Astrocyte (in vitro differentiated cells and primary cell): ENCODE measurements at regions not wholly inside any gene's neighbourhood (a gene's known extent, or its start where the extent isn't known, plus 50 kb on each side); places are given as distances from the start of the nearest gene placed in this dataset.
A peak's percentile ranks its signal among the peaks of the same experiment; 100 is the strongest.

Experiments
- DNase-seq: peaks from one replicate; pipeline ENCODE4 v3.0.0-alpha.2; 2010; ENCODE audit warnings: low read depth
- FAIRE-seq: peaks from 2 replicates; lab custom pipeline; 2011; peaks lifted over from hg19 to GRCh38; lab: Jason Lieb, UNC
- H2AFZ ChIP-seq: 2 replicates; pipeline ENCODE4 v1.6.0; 2012; ENCODE audit warnings: low read depth, low read length, inconsistent platforms
- H3K27ac ChIP-seq: 2 replicates; pipeline ENCODE4 v1.5.1; 2011; ENCODE audit warnings: low read depth, low read length, inconsistent platforms
- H3K27me3 ChIP-seq: 2 replicates; pipeline ENCODE4 v1.6.0; 2011; ENCODE audit warnings: low read length, inconsistent platforms; ENCODE audit not compliant: insufficient read depth
- H3K36me3 ChIP-seq: 2 replicates; pipeline ENCODE4 v1.5.1; 2011; ENCODE audit warnings: low read length, inconsistent platforms; ENCODE audit not compliant: insufficient read depth
- H3K4me1 ChIP-seq: 2 replicates; pipeline ENCODE4 v1.5.1; 2011; ENCODE audit warnings: low read length, inconsistent platforms; ENCODE audit not compliant: insufficient read depth
- H3K4me2 ChIP-seq: 2 replicates; pipeline ENCODE4 v1.6.0; 2012; ENCODE audit warnings: low read length, inconsistent platforms
- H3K4me3 ChIP-seq: 2 replicates; pipeline ENCODE4 v1.5.1; 2011; ENCODE audit warnings: low read depth, mild to moderate bottlenecking, low read length, inconsistent platforms; ENCODE audit not compliant: insufficient read depth
- H3K79me2 ChIP-seq: 2 replicates; pipeline ENCODE4 v1.6.0; 2012; ENCODE audit warnings: mild to moderate bottlenecking, low read length, inconsistent platforms; ENCODE audit not compliant: insufficient read depth
- H3K9ac ChIP-seq: 2 replicates; pipeline ENCODE4 v1.6.0; 2012; ENCODE audit warnings: mild to moderate bottlenecking, low read length, inconsistent platforms
- H3K9me3 ChIP-seq: 2 replicates; pipeline ENCODE4 v1.5.1; 2012; ENCODE audit warnings: low read depth, mild to moderate bottlenecking, low read length, inconsistent platforms; ENCODE audit not compliant: insufficient read depth
- H4K20me1 ChIP-seq: 2 replicates; pipeline ENCODE4 v1.6.0; 2012; ENCODE audit warnings: low read length, inconsistent platforms; ENCODE audit not compliant: insufficient read depth
- H3K27ac Mint-ChIP-seq: one replicate; pipeline ENCODE4 v1.8.0; 2021; ENCODE audit warnings: mild to moderate bottlenecking, mixed read lengths; ENCODE audit not compliant: unreplicated experiment
- H3K27me3 Mint-ChIP-seq: one replicate; pipeline ENCODE4 v1.8.0; 2021; ENCODE audit warnings: low read depth, mixed read lengths; ENCODE audit not compliant: unreplicated experiment
- H3K36me3 Mint-ChIP-seq: one replicate; pipeline ENCODE4 v1.8.0; 2021; ENCODE audit warnings: low read depth, mixed read lengths; ENCODE audit not compliant: unreplicated experiment
- H3K4me1 Mint-ChIP-seq: one replicate; pipeline ENCODE4 v1.8.0; 2021; ENCODE audit warnings: low read depth, mixed read lengths; ENCODE audit not compliant: unreplicated experiment
- H3K4me3 Mint-ChIP-seq: one replicate; pipeline ENCODE4 v1.8.0; 2021; ENCODE audit warnings: mild to moderate bottlenecking, moderate library complexity, mixed read lengths; ENCODE audit not compliant: unreplicated experiment
- H3K9me3 Mint-ChIP-seq: one replicate; pipeline ENCODE4 v1.8.0; 2021; ENCODE audit warnings: mild to moderate bottlenecking, mixed read lengths; ENCODE audit not compliant: unreplicated experiment
- CTCF ChIP-seq: IDR thresholded peaks from 2 replicates; pipeline ENCODE4 v1.5.1; 2011; ENCODE audit warnings: low read depth, mild to moderate bottlenecking, inconsistent platforms, low read length, moderate library complexity; ENCODE audit not compliant: insufficient read depth
- EZH2 ChIP-seq: IDR thresholded peaks from 2 replicates; pipeline ENCODE4 v1.6.1; 2012; ENCODE audit warnings: mild to moderate bottlenecking, low read length, inconsistent platforms; ENCODE audit not compliant: insufficient read depth

- peaks cover 49% of the 10 kb centered on the region for H3K4me1 Mint-ChIP-seq
Observed at GRCh38 chr18:11322716-11323115, 173.3 kb upstream of the PIEZO2 start.

GRCh38 chr18:11322006-11322405 is 172.6 kb upstream of the PIEZO2 start:
- peak overlapping the region; percentile 60 for H3K27ac ChIP-seq
- H2AFZ ChIP-seq: no peak overlapping the region
- peaks cover 49% of the 10 kb centered on the region for H3K4me1 Mint-ChIP-seq
- H3K9me3 Mint-ChIP-seq: no peaks in the 10 kb centered on the region
- no peaks in the 10 kb centered on the region for H3K27me3 ChIP-seq
- H3K4me1 ChIP-seq: peaks cover 47% of the 10 kb centered on the region
- no peak overlapping the region for H3K4me3 ChIP-seq
- no peak overlapping the region for H3K9ac ChIP-seq
- H3K4me3 Mint-ChIP-seq: no peak overlapping the region
- H3K27me3 Mint-ChIP-seq: no peaks in the 10 kb centered on the region
- TF ChIP-seq EZH2 (no peak), CTCF (no peak)
- no peak overlapping the region for H3K4me2 ChIP-seq
- DNase-seq: no peak
- no peaks in the 10 kb centered on the region for H3K36me3 Mint-ChIP-seq
- no peaks in the 10 kb centered on the region for H4K20me1 ChIP-seq
- no peaks in the 10 kb centered on the region for H3K9me3 ChIP-seq
- no peak overlapping the region for H3K27ac Mint-ChIP-seq
- no peaks in the 10 kb centered on the region for H3K79me2 ChIP-seq
- no peak for FAIRE-seq
- no peaks in the 10 kb centered on the region for H3K36me3 ChIP-seq

More at GRCh38 chr18:11322716-11323115, 173.3 kb upstream of the PIEZO2 start:
- Histone ChIP-seq H3K36me3 (no peaks in the 10 kb centered on the region), H3K27me3 (no peaks in the 10 kb centered on the region), H3K79me2 (no peaks in the 10 kb centered on the region), H3K9me3 (no peaks in the 10 kb centered on the region), H3K4me1 (peaks cover 47% of the 10 kb centered on the region), H3K4me3 (no peak overlapping the region), H4K20me1 (no peaks in the 10 kb centered on the region), H3K4me2 (no peak overlapping the region), H3K27ac (peak overlapping the region; percentile 94), H3K9ac (peak overlapping the region; percentile 35), H2AFZ (no peak overlapping the region)
- Mint-ChIP-seq H3K27ac (no peak overlapping the region), H3K9me3 (no peaks in the 10 kb centered on the region), H3K36me3 (no peaks in the 10 kb centered on the region), H3K4me3 (no peak overlapping the region), H3K27me3 (no peaks in the 10 kb centered on the region)
- no peak for TF ChIP-seq EZH2
- TF ChIP-seq CTCF: no peak
- no peak for DNase-seq
- FAIRE-seq: no peak

GRCh38 chr18:11320986-11321385 is 171.6 kb upstream of the PIEZO2 start:
- TF ChIP-seq CTCF (no peak), EZH2 (no peak)
- Mint-ChIP-seq H3K4me1 (peaks cover 45% of the 10 kb centered on the region), H3K27me3 (no peaks in the 10 kb centered on the region), H3K4me3 (no peak overlapping the region), H3K9me3 (no peaks in the 10 kb centered on the region), H3K27ac (no peak overlapping the region), H3K36me3 (no peaks in the 10 kb centered on the region)
- Histone ChIP-seq H3K36me3 (no peaks in the 10 kb centered on the region), H3K4me3 (no peak overlapping the region), H3K9me3 (no peaks in the 10 kb centered on the region), H3K79me2 (no peaks in the 10 kb centered on the region), H2AFZ (no peak overlapping the region), H3K9ac (no peak overlapping the region), H4K20me1 (no peaks in the 10 kb centered on the region), H3K4me2 (peak overlapping the region; percentile 50), H3K4me1 (peaks cover 47% of the 10 kb centered on the region), H3K27me3 (no peaks in the 10 kb centered on the region), H3K27ac (peak overlapping the region; percentile 60)
- DNase-seq: peak; percentile 78
- peak; percentile 17 for FAIRE-seq
